Fibroblast of lung (primary cell): ENCODE measurements at regions not wholly inside any gene's neighbourhood (a gene's known extent, or its start where the extent isn't known, plus 50 kb on each side); places are given as distances from the start of the nearest gene placed in this dataset.

Experiments
- DNase-seq, 2 donors: peaks; one replicate each; pipeline versions ENCODE4 v3.0.0 to v3.0.0-alpha.2; 2010; ENCODE audit warnings: low read depth in 2 of 2
- H2AFZ ChIP-seq: 2 replicates; pipeline ENCODE4 v1.5.1; 2012; ENCODE audit warnings: low read length, control low read depth, inconsistent platforms
- H3K27ac ChIP-seq: 2 replicates; pipeline ENCODE4 v1.5.1; 2011; ENCODE audit warnings: low read length, control low read depth; ENCODE audit not compliant: insufficient read depth
- H3K27me3 ChIP-seq: 2 replicates; pipeline ENCODE4 v1.5.1; 2011; ENCODE audit warnings: mild to moderate bottlenecking, low read length; ENCODE audit not compliant: control insufficient read depth, insufficient read depth
- H3K36me3 ChIP-seq: 2 replicates; pipeline ENCODE4 v1.5.1; 2011; ENCODE audit warnings: low read length; ENCODE audit not compliant: control insufficient read depth, insufficient read depth
- H3K4me1 ChIP-seq: 2 replicates; pipeline ENCODE4 v1.5.1; 2011; ENCODE audit warnings: low read length; ENCODE audit not compliant: control insufficient read depth, insufficient read depth; ENCODE audit errors: extremely low read depth
- H3K4me2 ChIP-seq: 2 replicates; pipeline ENCODE4 v1.5.1; 2011; ENCODE audit warnings: low read length, control low read depth; ENCODE audit not compliant: insufficient read depth; ENCODE audit errors: extremely low read depth
- H3K4me3 ChIP-seq, 4 experiments: fragments of 200-600 bp in 1 of 4; sonication (generic) in 1 of 4; replicated peaks in 1 of 4; 2 replicates each; pipeline ENCODE4 v1.5.1; 2011 to 2016; ENCODE audit warnings: low read length in 4 of 4, low read depth in 3 of 4, mild to moderate bottlenecking in 3 of 4, control low read depth in 2 of 4, inconsistent platforms in 1 of 4, mixed read lengths in 1 of 4; ENCODE audit not compliant: insufficient read depth in 1 of 4; ENCODE audit errors: control extremely low read depth in 1 of 4
- H3K79me2 ChIP-seq: 2 replicates; pipeline ENCODE4 v1.5.1; 2012; ENCODE audit warnings: mild to moderate bottlenecking, low read length, inconsistent platforms; ENCODE audit not compliant: control insufficient read depth, insufficient read depth
- H3K9ac ChIP-seq: 2 replicates; pipeline ENCODE4 v1.5.1; 2011; ENCODE audit warnings: mild to moderate bottlenecking, low read length, control low read depth; ENCODE audit not compliant: insufficient read depth
- H3K9me3 ChIP-seq: 2 replicates; pipeline ENCODE4 v1.5.1; 2012; ENCODE audit warnings: low read depth, low read length; ENCODE audit not compliant: control insufficient read depth, insufficient read depth
- H4K20me1 ChIP-seq: 2 replicates; pipeline ENCODE4 v1.5.1; 2011; ENCODE audit warnings: low read length; ENCODE audit not compliant: control insufficient read depth, insufficient read depth; ENCODE audit errors: extremely low read depth
- CTCF ChIP-seq, 2 donors: IDR thresholded peaks in 1 of 2; conservative IDR thresholded peaks in 1 of 2; 1 replicate in 1 of 2; 2 replicates in 1 of 2; pipeline ENCODE4 v1.5.1; 2011 to 2012; ENCODE audit warnings: low read length in 2 of 2, control low read depth in 1 of 2, inconsistent platforms in 1 of 2, low read depth in 1 of 2, mild to moderate bottlenecking in 1 of 2
- EZH2 ChIP-seq: IDR thresholded peaks from 2 replicates; pipeline ENCODE4 v1.5.1; 2012; ENCODE audit warnings: low read length, control low read depth, mild to moderate bottlenecking; ENCODE audit errors: missing control alignments

DNA sequence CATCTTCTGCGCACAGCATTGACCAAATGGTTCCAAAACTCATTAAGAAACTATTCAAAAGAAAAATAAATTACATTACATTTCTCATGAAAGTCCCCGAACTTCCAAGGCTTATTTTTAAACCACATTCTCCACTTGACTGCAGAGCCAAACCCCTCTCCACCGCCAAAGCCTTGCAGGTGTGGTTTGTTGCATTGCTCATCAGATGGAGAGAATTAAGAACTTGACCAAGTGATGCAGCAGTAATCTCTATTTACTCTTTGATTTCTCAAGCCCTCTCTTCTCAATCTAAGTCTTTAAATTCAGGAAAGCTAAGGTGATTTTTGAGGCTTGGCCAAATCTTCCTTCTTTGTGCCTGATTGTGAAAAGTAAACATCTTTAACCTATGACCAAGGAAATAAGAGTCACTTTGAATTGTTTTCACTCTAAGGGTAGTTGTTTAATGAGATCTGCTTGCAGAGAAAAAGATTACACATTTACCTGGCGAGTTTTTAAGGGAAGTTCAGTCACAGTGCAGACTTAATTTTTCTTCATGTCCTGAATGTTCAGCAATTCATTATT lies 290.5 kb upstream of the ITGA1 start:
- Histone ChIP-seq H3K9ac (no peak overlapping the region), H3K4me2 (no peak overlapping the region), H4K20me1 (no peaks in the 10 kb centered on the region), H3K79me2 (no peaks in the 10 kb centered on the region), H3K4me1 (no peaks in the 10 kb centered on the region), H3K27ac (no peak overlapping the region), H2AFZ (no peak overlapping the region), H3K36me3 (no peaks in the 10 kb centered on the region), H3K4me3 (no peak overlapping the region), H3K9me3 (no peaks in the 10 kb centered on the region), H3K27me3 (no peaks in the 10 kb centered on the region)
- TF ChIP-seq CTCF (conservative IDR thresholded peaks at IDR 0.05 in 1 of 2, IDR thresholded peaks at IDR 0.05 in 1 of 2; ENCODE audit: low read depth in 1 of 2, low read length in 2 of 2), result no peak
- no peak for TF ChIP-seq EZH2
- no peak for DNase-seq

DNA sequence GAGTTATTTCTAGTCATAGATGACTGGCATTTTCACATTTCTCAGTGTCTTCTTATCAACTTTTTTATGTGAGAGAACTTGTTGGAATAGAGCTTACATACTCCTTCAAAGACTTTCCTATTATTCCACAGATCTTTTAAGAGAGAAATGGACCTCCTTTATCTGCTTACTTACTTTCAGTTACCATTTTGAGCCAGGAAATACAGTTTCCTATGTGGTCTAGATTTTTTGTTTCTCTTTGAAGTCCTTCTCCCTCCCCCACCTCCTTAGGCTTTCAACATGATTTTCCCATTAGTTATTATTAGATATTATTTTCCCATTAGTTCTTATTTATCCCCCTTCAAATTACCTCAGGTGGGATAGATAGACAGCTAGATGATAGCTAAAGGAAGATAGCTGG lies 289.1 kb upstream of the ITGA1 start:
- no peaks in the 10 kb centered on the region for H3K79me2 ChIP-seq
- H3K36me3 ChIP-seq, result no peaks in the 10 kb centered on the region
- no peaks in the 10 kb centered on the region for H3K27me3 ChIP-seq
- H3K9ac ChIP-seq, result no peak overlapping the region
- no peak for DNase-seq
- H3K27ac ChIP-seq, result no peak overlapping the region
- no peak overlapping the region for H2AFZ ChIP-seq
- H3K4me2 ChIP-seq, result no peak overlapping the region
- H4K20me1 ChIP-seq, result no peaks in the 10 kb centered on the region
- no peak overlapping the region for H3K4me3 ChIP-seq
- H3K9me3 ChIP-seq, result no peaks in the 10 kb centered on the region
- H3K4me1 ChIP-seq, result no peaks in the 10 kb centered on the region
- TF ChIP-seq EZH2 (no peak), CTCF (conservative IDR thresholded peaks at IDR 0.05 in 1 of 2, IDR thresholded peaks at IDR 0.05 in 1 of 2; ENCODE audit: low read depth in 1 of 2, low read length in 2 of 2) (no peak)

DNA sequence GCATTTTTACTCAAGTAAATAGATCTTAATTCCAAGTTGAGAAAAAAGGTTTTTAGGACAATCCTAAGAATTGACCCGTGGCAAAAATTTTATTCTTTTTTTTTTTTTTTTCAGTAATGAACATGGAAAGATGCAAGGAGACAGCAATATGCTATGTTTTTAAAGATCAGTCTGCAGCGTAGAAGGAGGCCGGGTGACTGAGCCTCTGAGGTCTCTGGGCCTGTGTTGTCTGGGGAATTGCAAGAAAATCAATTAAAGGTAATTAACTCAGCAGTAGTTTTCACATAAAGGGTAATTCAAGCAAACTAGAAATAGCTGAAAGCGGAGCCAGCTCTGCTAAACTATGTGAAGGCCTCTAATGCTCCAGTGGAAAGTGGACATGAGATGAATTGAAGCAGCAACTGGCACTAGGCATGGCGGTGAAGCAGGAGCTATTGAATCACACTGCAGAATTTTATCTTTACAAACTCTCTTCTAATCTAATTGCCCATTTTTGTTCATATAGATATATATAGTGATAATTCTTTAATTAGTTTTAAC lies 285.2 kb upstream of the ITGA1 start:
- TF ChIP-seq CTCF (conservative IDR thresholded peaks at IDR 0.05 in 1 of 2, IDR thresholded peaks at IDR 0.05 in 1 of 2; ENCODE audit: low read depth in 1 of 2, low read length in 2 of 2), result no peak
- Histone ChIP-seq H3K27ac (no peak overlapping the region), H3K36me3 (no peaks in the 10 kb centered on the region)

More for the DNA sequence above, 285.2 kb upstream of the ITGA1 start:
- Histone ChIP-seq H3K79me2 (no peaks in the 10 kb centered on the region), H4K20me1 (no peaks in the 10 kb centered on the region), H3K9ac (no peak overlapping the region), H3K4me2 (no peak overlapping the region), H3K9me3 (no peaks in the 10 kb centered on the region), H3K27me3 (no peaks in the 10 kb centered on the region), H3K4me3 (no peak overlapping the region), H2AFZ (no peak overlapping the region), H3K4me1 (no peaks in the 10 kb centered on the region)
- DNase-seq, result no peak
